ENCODE measurements at regions not wholly inside any gene's neighbourhood (a gene's known extent, or its start where the extent isn't known, plus 50 kb on each side); places are given as distances from the start of the nearest gene placed in this dataset.

GRCh38 chr14:81715731-81716130, 182.1 kb upstream of the SEL1L start:
- DNase-seq (ENCODE audit: low spot score) = no peak
- Mint-ChIP-seq H3K36me3 (peaks cover 5% of the 10 kb centered on the region; the same call in 1 of the 2 replicates), H3K4me3 (no peak overlapping the region), H3K27me3 (ENCODE audit: low read depth) (no peaks in the 10 kb centered on the region; the same call in none of the 2 replicates), H3K4me1 (peaks cover 4% of the 10 kb centered on the region; the same call in 1 of the 2 replicates), H3K27ac (no peak overlapping the region), H3K9me3 (peaks cover 18% of the 10 kb centered on the region)
- POLR2A ChIA-PET = no interaction called here
- no peak for ATAC-seq
- CTCF ChIA-PET = no interaction called here
- TF ChIP-seq SMAD4 (CRISPR knock-in tag; IDR thresholded peaks at IDR 0.05) (no peak), ZNF425 (CRISPR knock-in tag; conservative IDR thresholded peaks at IDR 0.05) (no peak), MYBL2 (CRISPR knock-in tag; IDR thresholded peaks at IDR 0.05) (no peak), GTF2I (CRISPR knock-in tag; conservative IDR thresholded peaks at IDR 0.05) (no peak), NFATC4 (CRISPR knock-in tag; IDR thresholded peaks at IDR 0.05) (no peak), NFYB (CRISPR knock-in tag; conservative IDR thresholded peaks at IDR 0.05; ENCODE audit: low read depth) (no peak), ATF2 (CRISPR knock-in tag; IDR thresholded peaks at IDR 0.05; ENCODE audit: borderline replicate concordance, low read depth) (no peak), ZNF317 (CRISPR knock-in tag; IDR thresholded peaks at IDR 0.05; ENCODE audit: borderline replicate concordance, low read depth) (no peak), E2F5 (CRISPR knock-in tag; IDR thresholded peaks at IDR 0.05) (no peak), TCF7 (CRISPR knock-in tag; IDR thresholded peaks at IDR 0.05; ENCODE audit: low read depth) (no peak), ZNF532 (CRISPR knock-in tag; IDR thresholded peaks at IDR 0.05; ENCODE audit: borderline replicate concordance) (no peak), ELF4 (CRISPR knock-in tag; IDR thresholded peaks at IDR 0.05; ENCODE audit: low read depth) (no peak), NR1H2 (CRISPR knock-in tag; IDR thresholded peaks at IDR 0.05) (no peak), NR2C2 (CRISPR knock-in tag; IDR thresholded peaks at IDR 0.05) (no peak), GRHL2 (CRISPR knock-in tag; IDR thresholded peaks at IDR 0.05; ENCODE audit: insufficient replicate concordance, severe bottlenecking) (no peak)
- TF ChIP-seq, protein P1, sequence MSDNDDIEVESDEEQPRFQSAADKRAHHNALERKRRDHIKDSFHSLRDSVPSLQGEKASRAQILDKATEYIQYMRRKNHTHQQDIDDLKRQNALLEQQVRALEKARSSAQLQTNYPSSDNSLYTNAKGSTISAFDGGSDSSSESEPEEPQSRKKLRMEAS (CRISPR knock-in tag; IDR thresholded peaks at IDR 0.05) = no peak
- TF ChIP-seq, protein P2, sequence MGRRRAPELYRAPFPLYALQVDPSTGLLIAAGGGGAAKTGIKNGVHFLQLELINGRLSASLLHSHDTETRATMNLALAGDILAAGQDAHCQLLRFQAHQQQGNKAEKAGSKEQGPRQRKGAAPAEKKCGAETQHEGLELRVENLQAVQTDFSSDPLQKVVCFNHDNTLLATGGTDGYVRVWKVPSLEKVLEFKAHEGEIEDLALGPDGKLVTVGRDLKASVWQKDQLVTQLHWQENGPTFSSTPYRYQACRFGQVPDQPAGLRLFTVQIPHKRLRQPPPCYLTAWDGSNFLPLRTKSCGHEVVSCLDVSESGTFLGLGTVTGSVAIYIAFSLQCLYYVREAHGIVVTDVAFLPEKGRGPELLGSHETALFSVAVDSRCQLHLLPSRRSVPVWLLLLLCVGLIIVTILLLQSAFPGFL (CRISPR knock-in tag; IDR thresholded peaks at IDR 0.05; ENCODE audit: borderline replicate concordance) = no peak
- TF ChIP-seq, protein P3, sequence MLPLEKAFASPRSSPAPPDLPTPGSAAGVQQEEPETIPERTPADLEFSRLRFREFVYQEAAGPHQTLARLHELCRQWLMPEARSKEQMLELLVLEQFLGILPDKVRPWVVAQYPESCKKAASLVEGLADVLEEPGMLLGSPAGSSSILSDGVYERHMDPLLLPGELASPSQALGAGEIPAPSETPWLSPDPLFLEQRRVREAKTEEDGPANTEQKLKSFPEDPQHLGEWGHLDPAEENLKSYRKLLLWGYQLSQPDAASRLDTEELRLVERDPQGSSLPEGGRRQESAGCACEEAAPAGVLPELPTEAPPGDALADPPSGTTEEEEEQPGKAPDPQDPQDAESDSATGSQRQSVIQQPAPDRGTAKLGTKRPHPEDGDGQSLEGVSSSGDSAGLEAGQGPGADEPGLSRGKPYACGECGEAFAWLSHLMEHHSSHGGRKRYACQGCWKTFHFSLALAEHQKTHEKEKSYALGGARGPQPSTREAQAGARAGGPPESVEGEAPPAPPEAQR (CRISPR knock-in tag; IDR thresholded peaks at IDR 0.05) = no peak
- TF ChIP-seq, protein P4, sequence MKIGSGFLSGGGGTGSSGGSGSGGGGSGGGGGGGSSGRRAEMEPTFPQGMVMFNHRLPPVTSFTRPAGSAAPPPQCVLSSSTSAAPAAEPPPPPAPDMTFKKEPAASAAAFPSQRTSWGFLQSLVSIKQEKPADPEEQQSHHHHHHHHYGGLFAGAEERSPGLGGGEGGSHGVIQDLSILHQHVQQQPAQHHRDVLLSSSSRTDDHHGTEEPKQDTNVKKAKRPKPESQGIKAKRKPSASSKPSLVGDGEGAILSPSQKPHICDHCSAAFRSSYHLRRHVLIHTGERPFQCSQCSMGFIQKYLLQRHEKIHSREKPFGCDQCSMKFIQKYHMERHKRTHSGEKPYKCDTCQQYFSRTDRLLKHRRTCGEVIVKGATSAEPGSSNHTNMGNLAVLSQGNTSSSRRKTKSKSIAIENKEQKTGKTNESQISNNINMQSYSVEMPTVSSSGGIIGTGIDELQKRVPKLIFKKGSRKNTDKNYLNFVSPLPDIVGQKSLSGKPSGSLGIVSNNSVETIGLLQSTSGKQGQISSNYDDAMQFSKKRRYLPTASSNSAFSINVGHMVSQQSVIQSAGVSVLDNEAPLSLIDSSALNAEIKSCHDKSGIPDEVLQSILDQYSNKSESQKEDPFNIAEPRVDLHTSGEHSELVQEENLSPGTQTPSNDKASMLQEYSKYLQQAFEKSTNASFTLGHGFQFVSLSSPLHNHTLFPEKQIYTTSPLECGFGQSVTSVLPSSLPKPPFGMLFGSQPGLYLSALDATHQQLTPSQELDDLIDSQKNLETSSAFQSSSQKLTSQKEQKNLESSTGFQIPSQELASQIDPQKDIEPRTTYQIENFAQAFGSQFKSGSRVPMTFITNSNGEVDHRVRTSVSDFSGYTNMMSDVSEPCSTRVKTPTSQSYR (CRISPR knock-in tag; IDR thresholded peaks at IDR 0.05) = no peak

Data from WTC11 (cell line).